ENCODE measurements at regions not wholly inside any gene's neighbourhood (a gene's known extent, or its start where the extent isn't known, plus 50 kb on each side); places are given as distances from the start of the nearest gene placed in this dataset.

DNA sequence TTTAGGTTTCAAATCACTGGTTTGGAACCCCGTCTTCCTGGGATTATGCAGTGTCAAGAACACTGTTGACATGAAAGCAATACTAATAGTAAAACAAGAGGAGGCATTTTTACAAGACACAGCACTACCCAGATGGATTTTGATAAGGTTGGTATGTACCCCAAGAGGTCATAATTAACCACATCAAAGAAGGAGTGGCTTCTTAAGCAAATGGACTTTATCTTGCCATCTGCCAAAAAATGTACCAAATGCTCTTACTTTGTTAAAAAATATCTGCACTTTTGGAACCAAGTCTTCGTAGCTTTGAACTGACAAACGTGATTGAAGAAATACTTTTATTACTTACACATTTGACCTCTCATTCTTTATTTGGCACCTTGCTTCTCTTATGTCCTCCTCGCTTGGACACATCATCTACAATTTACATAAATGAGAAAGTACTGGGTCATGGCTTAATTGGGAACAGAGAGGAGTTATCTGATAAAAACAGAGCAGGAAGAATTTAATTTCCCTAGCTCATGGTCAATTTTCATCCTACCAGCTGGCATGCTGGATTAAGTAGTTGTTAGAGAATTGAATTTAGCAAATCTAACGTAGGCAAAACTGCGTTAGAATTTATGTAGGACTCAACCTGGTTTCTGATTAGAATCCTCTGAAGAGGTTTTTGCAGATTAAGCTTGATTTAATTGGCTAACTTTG, 54.5 kb upstream of the PRICKLE1 start:
- no peaks in the 10 kb centered on the region for H3K9me3 ChIP-seq
- no peak overlapping the region for H3K4me3 ChIP-seq
- TF ChIP-seq, protein P1, sequence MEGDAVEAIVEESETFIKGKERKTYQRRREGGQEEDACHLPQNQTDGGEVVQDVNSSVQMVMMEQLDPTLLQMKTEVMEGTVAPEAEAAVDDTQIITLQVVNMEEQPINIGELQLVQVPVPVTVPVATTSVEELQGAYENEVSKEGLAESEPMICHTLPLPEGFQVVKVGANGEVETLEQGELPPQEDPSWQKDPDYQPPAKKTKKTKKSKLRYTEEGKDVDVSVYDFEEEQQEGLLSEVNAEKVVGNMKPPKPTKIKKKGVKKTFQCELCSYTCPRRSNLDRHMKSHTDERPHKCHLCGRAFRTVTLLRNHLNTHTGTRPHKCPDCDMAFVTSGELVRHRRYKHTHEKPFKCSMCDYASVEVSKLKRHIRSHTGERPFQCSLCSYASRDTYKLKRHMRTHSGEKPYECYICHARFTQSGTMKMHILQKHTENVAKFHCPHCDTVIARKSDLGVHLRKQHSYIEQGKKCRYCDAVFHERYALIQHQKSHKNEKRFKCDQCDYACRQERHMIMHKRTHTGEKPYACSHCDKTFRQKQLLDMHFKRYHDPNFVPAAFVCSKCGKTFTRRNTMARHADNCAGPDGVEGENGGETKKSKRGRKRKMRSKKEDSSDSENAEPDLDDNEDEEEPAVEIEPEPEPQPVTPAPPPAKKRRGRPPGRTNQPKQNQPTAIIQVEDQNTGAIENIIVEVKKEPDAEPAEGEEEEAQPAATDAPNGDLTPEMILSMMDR (IDR thresholded peaks at IDR 0.05): no peak
- intact Hi-C loops (cut with DNase I): no loop called here
- ATAC-seq: no peak
- WGBS, 3 donors: 58 to 76% (median 61%) methylated on average over 6 of the region's 6 CpGs
- no peaks in the 10 kb centered on the region for H3K36me3 ChIP-seq (ENCODE audit: insufficient read depth in 1 of 2, low read depth in 1 of 2)
- H3K27me3 ChIP-seq (ENCODE audit: insufficient read depth in 3 of 3, low read length in 2 of 3): no peaks in the 10 kb centered on the region
- no peak overlapping the region for H3K27ac ChIP-seq
- H3K4me1 ChIP-seq: no peaks in the 10 kb centered on the region
- DNase-seq: no peak

DNA sequence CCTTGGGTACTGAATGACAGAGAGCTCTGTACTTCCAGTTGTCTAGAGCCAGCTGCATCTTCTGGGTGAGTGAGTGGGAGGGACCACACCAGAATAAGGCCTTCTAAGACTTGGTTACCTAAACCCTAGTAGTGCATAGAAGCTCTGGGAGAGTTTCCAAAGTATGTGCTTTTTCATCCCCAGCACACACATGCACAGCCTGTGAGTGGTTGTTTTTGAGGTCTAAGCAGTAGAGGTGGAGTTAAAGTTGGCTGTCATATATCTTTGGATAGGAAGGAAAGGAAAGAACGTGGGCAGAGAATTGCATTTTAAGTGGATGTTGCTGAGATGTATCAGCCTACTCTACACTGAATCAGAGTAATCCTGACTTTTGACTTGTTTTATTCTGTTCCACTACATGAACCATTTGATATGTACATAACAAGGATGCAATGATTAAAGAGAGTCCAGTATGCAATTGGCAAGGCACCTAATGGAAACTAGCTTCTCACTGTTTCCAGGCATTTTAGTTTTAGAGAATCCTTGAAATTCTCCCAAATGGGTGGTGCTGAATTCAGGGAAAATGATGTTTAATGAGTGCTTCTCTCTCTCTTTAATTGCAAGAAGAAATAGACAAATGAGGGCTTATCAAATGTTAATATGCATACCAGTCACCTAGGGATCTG, 51.8 kb upstream of the PRICKLE1 start:
- H3K4me3 ChIP-seq: no peak overlapping the region
- no peak overlapping the region for H3K27ac ChIP-seq
- DNase-seq (no peak), ATAC-seq (no peak)
- TF ChIP-seq, protein P1 (IDR thresholded peaks at IDR 0.05): no peak
- no peaks in the 10 kb centered on the region for H3K27me3 ChIP-seq (ENCODE audit: insufficient read depth in 3 of 3, low read length in 2 of 3)
- no peaks in the 10 kb centered on the region for H3K36me3 ChIP-seq (ENCODE audit: insufficient read depth in 1 of 2, low read depth in 1 of 2)
- H3K9me3 ChIP-seq: no peaks in the 10 kb centered on the region
- intact Hi-C loops (cut with DNase I): no loop called here
- H3K4me1 ChIP-seq: no peaks in the 10 kb centered on the region
- 57 to 70% (median 64%) methylated on average over 1 of the region's 1 CpG for WGBS, 3 donors

DNA sequence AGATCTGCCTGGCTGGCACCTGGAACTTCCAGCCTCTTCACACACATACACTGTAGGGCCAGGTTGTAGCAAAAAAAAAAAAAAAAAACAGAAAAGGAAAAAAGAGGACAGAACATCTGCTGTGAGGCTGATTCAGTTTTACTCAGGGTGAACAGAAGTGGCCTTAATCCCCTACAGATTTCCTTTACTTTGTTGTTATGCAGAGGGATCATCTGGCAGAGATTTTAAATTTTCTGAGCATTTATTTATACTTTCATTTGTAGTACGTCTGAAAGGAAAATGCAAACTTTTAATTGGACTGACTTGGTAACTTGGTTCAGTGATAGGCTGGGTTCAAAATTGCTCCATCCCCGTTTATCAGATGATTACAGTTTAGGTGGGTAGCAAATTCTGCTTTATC, 50.8 kb upstream of the PRICKLE1 start:
- Histone ChIP-seq H3K4me1 (no peaks in the 10 kb centered on the region), H3K9me3 (no peaks in the 10 kb centered on the region), H3K36me3 (ENCODE audit: insufficient read depth in 1 of 2, low read depth in 1 of 2) (no peaks in the 10 kb centered on the region), H3K27me3 (ENCODE audit: insufficient read depth in 3 of 3, low read length in 2 of 3) (no peaks in the 10 kb centered on the region), H3K4me3 (no peak overlapping the region), H3K27ac (no peak overlapping the region)
- intact Hi-C loops (cut with DNase I): no loop called here
- TF ChIP-seq, protein P1 (IDR thresholded peaks at IDR 0.05): no peak
- no peak for ATAC-seq
- WGBS, 3 donors: 81 to 83% (median 83%) methylated on average over 2 of the region's 2 CpGs
- no peak for DNase-seq

DNA sequence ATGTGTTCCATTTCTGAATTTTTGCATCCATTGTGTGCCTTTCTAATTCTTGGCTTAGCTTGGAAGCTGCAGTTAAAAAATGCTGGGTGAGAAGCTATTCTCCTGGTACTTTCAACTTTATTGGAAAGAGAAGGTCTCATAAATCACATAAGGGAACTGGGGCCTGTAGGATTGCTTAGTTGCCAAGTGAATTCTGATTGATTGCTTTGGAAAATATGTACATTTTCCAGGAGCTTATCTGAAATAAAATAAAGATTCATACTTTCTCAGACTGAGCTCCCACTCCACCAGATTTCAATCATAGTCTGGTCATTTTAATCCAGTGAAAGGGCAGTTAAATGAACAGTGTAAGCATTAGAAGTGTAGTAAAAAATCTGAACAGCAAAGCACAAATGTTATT, 50.0 kb upstream of the PRICKLE1 start:
- intact Hi-C loops (cut with DNase I): no loop called here
- ATAC-seq (no peak), DNase-seq (no peak)
- Histone ChIP-seq H3K36me3 (ENCODE audit: insufficient read depth in 1 of 2, low read depth in 1 of 2) (no peaks in the 10 kb centered on the region), H3K4me3 (no peak overlapping the region), H3K27ac (no peak overlapping the region), H3K27me3 (ENCODE audit: insufficient read depth in 3 of 3, low read length in 2 of 3) (no peaks in the 10 kb centered on the region), H3K4me1 (no peaks in the 10 kb centered on the region), H3K9me3 (no peaks in the 10 kb centered on the region)
- TF ChIP-seq, protein P1 (IDR thresholded peaks at IDR 0.05): no peak
